ENCODE measurements at regions not wholly inside any gene's neighbourhood (a gene's known extent, or its start where the extent isn't known, plus 50 kb on each side); places are given as distances from the start of the nearest gene placed in this dataset.

DNA sequence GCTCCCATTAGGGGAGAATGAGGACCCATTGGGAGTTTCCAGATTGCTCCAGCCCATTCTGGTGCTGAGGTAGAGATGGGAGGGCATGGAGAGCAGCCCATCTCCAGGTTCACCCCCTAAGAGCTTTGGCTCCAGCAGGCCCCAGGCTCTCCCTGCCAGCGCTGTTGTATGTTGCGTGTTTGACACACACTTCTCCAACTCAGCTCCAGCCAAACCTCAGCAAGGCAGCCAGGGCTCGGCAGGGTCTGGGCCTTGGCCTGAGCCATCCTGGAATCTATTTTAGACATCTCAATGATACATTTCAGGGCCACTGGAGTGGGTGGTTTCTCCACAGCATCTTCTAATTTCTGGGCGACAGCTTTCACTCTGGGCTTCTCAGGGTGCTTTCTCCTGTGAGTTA, 117.0 kb downstream of the NAV1 start:
- ChIA-PET POLR2A (ENCODE audit: unreplicated experiment) (no interaction called here), CTCF (no interaction called here)
- no peak for DNase-seq
- Histone ChIP-seq H3F3A (ENCODE audit: insufficient read depth, low read depth) (no peaks in the 10 kb centered on the region), H3K27me3 (ENCODE audit: insufficient read depth, low read depth) (no peaks in the 10 kb centered on the region), H3K27ac (no peak overlapping the region), H4K20me1 (ENCODE audit: insufficient read depth) (peaks cover 5% of the 10 kb centered on the region; the same call in 1 of the 2 replicates), H2AFZ (no peak overlapping the region), H3K9me3 (ENCODE audit: insufficient read depth, low read depth) (no peaks in the 10 kb centered on the region), H3K4me2 (no peak overlapping the region), H3K9me2 (ENCODE audit: insufficient read depth) (no peaks in the 10 kb centered on the region), H3K36me3 (ENCODE audit: low read depth) (no peaks in the 10 kb centered on the region), H3K4me3 (no peak overlapping the region), H3K79me2 (ENCODE audit: low read depth) (no peaks in the 10 kb centered on the region), H3K4me1 (replicated peaks; ENCODE audit: insufficient read depth) (no peaks in the 10 kb centered on the region)
- intact Hi-C loops (cut with micrococcal nuclease; ENCODE audit: unreplicated experiment), result no loop called here
- no TSS peak for BruUV-seq (replicated peaks)
- TF ChIP-seq, protein P1, sequence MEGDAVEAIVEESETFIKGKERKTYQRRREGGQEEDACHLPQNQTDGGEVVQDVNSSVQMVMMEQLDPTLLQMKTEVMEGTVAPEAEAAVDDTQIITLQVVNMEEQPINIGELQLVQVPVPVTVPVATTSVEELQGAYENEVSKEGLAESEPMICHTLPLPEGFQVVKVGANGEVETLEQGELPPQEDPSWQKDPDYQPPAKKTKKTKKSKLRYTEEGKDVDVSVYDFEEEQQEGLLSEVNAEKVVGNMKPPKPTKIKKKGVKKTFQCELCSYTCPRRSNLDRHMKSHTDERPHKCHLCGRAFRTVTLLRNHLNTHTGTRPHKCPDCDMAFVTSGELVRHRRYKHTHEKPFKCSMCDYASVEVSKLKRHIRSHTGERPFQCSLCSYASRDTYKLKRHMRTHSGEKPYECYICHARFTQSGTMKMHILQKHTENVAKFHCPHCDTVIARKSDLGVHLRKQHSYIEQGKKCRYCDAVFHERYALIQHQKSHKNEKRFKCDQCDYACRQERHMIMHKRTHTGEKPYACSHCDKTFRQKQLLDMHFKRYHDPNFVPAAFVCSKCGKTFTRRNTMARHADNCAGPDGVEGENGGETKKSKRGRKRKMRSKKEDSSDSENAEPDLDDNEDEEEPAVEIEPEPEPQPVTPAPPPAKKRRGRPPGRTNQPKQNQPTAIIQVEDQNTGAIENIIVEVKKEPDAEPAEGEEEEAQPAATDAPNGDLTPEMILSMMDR (conservative IDR thresholded peaks at IDR 0.05), result no peak

DNA sequence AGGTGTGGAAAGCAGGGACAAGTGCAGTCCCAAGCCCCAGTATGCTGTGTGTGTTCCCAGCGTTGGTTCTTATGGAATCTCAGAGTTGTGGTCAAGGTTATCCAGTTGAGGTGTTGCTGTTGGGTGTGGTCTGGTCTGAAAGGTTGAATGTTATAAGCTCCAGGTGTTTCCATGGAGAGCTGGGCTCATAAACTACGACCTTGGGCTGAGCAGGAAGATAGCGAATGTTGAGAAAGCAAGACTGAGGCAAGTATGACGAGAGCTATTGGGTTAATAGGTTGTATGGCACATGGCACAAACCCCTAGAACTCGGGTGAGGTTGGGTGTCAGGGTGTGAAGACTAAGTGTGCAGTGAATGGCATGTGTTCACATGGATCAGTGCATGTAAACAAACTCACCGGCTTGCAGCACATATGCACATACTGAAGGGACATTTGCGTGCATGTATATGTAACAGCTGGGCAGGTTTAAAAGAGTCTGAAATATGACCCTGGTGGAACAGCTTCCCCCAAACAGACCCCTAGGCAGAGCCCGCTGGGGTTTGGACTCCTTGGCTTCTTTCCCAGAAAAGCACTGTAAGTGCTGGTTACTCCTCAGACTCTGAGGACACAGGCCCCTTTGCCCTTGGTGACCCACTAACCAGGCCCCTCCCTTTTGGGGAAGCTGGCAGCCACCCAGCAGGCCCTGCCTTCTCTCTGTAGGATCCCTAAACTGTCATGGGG, 117.5 kb downstream of the NAV1 start:
- Histone ChIP-seq H3K4me2 (no peak overlapping the region), H3K79me2 (ENCODE audit: low read depth) (no peaks in the 10 kb centered on the region), H3K9me2 (ENCODE audit: insufficient read depth) (no peaks in the 10 kb centered on the region), H3K27ac (no peak overlapping the region), H4K20me1 (ENCODE audit: insufficient read depth) (peaks cover 5% of the 10 kb centered on the region; the same call in 1 of the 2 replicates), H3F3A (ENCODE audit: insufficient read depth, low read depth) (no peaks in the 10 kb centered on the region), H3K36me3 (ENCODE audit: low read depth) (no peaks in the 10 kb centered on the region), H2AFZ (no peak overlapping the region), H3K4me1 (replicated peaks; ENCODE audit: insufficient read depth) (no peaks in the 10 kb centered on the region), H3K4me3 (no peak overlapping the region), H3K27me3 (ENCODE audit: insufficient read depth, low read depth) (no peaks in the 10 kb centered on the region), H3K9me3 (ENCODE audit: insufficient read depth, low read depth) (no peaks in the 10 kb centered on the region)
- DNase-seq, result no peak
- TF ChIP-seq, protein P1 (conservative IDR thresholded peaks at IDR 0.05), result no peak
- TF ChIP-seq EZH2 (IDR thresholded peaks at IDR 0.05; ENCODE audit: low read depth), result no peak
- POLR2A ChIA-PET (ENCODE audit: unreplicated experiment), result interaction anchor here (0.6 kb wide), 1 partner anchor 998 kb away, joined by 4 read pairs; no protein-coding TSS in a partner anchor
- CTCF ChIA-PET, result no interaction called here
- intact Hi-C loops (cut with micrococcal nuclease; ENCODE audit: unreplicated experiment), result no loop called here
- BruUV-seq (replicated peaks), result no TSS peak

DNA sequence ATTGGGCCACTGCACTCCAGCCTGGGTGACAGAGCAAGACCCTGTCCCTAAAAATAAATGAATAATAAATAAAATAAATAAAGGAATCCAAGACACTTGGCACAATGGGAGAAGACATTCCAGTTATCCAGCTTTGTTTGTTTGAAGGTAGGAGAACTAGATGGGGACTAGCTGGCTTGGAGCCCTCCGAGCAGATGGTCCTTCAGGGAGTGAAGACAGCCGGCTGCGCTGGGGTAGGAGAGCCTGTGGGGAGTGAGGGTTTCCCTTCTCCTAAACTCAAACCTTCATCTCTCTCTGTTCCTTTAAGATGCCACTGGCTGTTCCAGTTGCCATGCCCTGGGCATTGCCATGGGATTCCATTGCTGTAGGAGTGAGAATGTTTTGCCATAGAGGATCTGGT, 120.6 kb downstream of the NAV1 start:
- BruUV-seq (replicated peaks), result no TSS peak

More for the DNA sequence above, 120.6 kb downstream of the NAV1 start:
- intact Hi-C loops (cut with micrococcal nuclease; ENCODE audit: unreplicated experiment), result no loop called here
- Histone ChIP-seq H3K79me2 (ENCODE audit: low read depth) (no peaks in the 10 kb centered on the region), H3K36me3 (ENCODE audit: low read depth) (no peaks in the 10 kb centered on the region), H3K27me3 (ENCODE audit: insufficient read depth, low read depth) (no peaks in the 10 kb centered on the region), H4K20me1 (ENCODE audit: insufficient read depth) (no peaks in the 10 kb centered on the region; the same call in 1 of the 2 replicates), H3K4me2 (no peak overlapping the region), H3F3A (ENCODE audit: insufficient read depth, low read depth) (no peaks in the 10 kb centered on the region), H2AFZ (no peak overlapping the region), H3K27ac (no peak overlapping the region), H3K4me1 (replicated peaks; ENCODE audit: insufficient read depth) (no peaks in the 10 kb centered on the region), H3K9me3 (ENCODE audit: insufficient read depth, low read depth) (no peaks in the 10 kb centered on the region), H3K9me2 (ENCODE audit: insufficient read depth) (no peaks in the 10 kb centered on the region), H3K4me3 (no peak overlapping the region)
- ChIA-PET CTCF (no interaction called here), POLR2A (ENCODE audit: unreplicated experiment) (interaction anchor here (0.5 kb wide), 1 partner anchor 1037 kb away, joined by 5 read pairs; no protein-coding TSS in a partner anchor)
- no peak for DNase-seq
- no peak for TF ChIP-seq EZH2 (IDR thresholded peaks at IDR 0.05; ENCODE audit: low read depth)
- TF ChIP-seq, protein P1 (conservative IDR thresholded peaks at IDR 0.05), result no peak
